ENCODE measurements at regions not wholly inside any gene's neighbourhood (a gene's known extent, or its start where the extent isn't known, plus 50 kb on each side); places are given as distances from the start of the nearest gene placed in this dataset.

DNA sequence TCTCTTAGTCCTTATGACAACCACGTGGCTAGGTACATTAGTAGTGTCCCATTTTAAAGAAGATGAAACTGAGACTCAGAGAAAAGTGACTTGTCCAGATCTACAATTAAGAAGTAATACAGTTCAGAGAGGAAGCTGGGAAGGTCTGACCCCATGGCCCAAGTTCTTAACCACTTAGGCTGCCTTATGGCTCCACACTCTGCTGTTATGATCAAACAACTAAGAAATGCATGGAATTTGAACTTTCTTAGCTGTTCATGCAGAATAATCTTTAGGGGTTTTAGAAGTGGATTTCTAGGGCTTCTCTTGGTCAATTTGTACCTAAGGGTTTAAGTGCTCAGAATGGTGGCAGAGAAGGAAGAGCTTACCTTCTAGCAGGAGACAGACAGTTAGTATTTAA lies 128.0 kb upstream of the MSX2 start:
- DNase-seq (ENCODE audit: low spot score): no peak

- no peak for DNase-seq (ENCODE audit: low spot score)
Measured at GRCh38 chr5:174599992-174600391, 124.4 kb upstream of the MSX2 start.

DNA sequence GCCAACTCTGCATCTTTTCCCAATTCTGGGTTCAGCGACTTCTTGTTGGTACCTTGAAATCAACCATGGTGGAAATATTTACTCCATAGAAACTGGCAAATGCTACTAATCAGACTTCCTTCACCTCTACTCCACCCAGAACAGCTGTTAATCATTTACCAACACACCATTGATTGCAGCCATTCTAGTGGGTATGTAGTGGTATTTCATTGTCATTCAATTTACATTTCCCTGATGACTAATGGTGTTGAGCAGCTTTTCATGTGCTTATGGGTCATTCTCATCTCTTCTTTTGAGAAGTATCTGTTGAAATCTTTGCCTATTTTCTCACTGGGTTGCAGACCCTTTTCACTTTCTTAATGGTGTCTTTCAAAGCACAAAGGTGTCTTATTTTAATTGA lies 122.4 kb upstream of the MSX2 start:
- no peak for DNase-seq (ENCODE audit: low spot score)

DNA sequence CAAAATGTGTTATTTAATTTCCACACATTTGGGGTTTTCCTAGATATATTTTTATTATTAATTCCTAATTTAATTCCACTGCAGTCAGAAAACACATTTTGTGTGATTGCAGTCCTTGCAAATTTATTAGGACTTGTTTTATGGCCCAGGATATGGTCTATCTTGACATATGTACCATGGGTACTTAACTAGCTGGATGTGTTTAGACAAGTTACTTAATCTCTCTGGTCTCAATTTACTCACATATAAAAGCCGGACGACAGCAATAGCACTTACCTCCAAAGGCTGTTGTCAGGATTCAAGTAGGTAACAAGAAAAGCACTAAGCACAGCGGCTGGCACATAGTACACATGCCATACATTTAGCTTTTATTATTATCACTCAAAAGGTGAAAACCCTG lies 118.2 kb upstream of the MSX2 start:
- no peak for DNase-seq (ENCODE audit: low spot score)

GRCh38 chr5:174606646-174607045 lies 117.7 kb upstream of the MSX2 start:
- no peak for DNase-seq (ENCODE audit: low spot score)

- no peak for DNase-seq (ENCODE audit: low spot score)
Measured at GRCh38 chr5:174607205-174607604, 117.2 kb upstream of the MSX2 start.

- no peak for DNase-seq (ENCODE audit: low spot score)
Measured at GRCh38 chr5:174607916-174608315, 116.5 kb upstream of the MSX2 start.

DNA sequence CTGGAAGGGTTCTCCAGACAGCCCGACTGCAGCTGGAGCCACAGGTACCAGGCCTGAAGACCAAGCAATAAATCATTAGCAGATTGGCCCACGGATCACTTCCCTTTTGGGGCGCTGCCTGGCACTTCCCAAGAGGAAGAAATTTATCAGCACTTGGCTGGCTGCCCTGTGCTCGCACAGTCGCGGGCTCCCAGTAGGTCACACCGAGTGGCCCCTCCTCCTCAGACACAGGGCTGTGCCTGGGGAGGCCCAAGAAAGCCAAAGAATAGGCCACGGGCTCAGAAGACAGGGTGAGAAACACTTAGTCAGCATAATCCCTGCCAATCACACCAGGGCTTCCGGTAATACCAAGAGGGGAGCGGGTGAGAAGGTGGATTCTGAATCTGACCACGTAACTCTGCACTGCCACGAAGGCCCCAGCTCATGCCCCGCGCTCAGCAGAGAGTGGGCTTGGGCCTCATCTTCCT lies 115.7 kb upstream of the MSX2 start:
- no peak for DNase-seq (ENCODE audit: low spot score)

DNA sequence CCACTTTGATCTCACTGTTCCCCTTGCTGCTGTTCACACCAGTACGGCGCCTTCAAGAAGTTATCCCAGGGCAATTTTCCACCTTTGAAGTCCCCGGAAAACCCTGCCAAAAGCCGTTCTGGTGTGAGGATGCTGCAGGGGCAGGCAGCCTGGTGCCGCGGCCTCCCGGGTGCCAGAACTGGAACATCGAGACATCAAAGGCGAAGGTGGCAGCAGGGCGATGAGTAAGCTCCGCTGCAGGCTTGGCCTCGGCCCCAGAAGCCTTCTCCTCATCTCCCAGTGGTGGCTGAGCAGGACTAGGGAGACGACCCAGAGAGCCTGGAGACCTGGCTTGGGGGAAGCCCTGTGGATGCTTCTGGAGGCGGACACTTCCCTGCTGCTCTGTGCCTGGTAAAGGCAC lies 115.3 kb upstream of the MSX2 start:
- no peak for DNase-seq (ENCODE audit: low spot score)

- DNase-seq (ENCODE audit: low spot score): no peak
Measured at GRCh38 chr5:174610968-174611367, 113.4 kb upstream of the MSX2 start.

DNA sequence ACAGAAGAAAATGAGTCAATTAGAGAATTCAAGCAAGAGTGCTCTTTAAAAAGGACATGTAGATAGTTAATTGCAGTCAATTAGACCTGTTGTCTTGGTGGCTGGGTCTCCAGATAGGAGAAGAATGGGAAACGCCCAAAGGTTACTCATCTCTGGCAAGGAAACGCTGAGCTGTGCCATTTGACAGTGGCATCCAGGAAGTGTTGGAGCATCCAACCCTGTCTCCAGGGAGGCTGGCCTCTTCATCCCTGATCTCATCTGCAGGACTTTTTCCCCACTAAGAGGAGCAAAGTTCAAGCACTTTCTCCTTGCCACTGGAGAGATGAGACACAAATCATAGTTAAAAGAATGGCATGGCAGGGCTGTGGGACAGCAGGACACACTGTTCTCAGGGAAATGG lies 111.7 kb upstream of the MSX2 start:
- no peak for DNase-seq (ENCODE audit: low spot score)

DNA sequence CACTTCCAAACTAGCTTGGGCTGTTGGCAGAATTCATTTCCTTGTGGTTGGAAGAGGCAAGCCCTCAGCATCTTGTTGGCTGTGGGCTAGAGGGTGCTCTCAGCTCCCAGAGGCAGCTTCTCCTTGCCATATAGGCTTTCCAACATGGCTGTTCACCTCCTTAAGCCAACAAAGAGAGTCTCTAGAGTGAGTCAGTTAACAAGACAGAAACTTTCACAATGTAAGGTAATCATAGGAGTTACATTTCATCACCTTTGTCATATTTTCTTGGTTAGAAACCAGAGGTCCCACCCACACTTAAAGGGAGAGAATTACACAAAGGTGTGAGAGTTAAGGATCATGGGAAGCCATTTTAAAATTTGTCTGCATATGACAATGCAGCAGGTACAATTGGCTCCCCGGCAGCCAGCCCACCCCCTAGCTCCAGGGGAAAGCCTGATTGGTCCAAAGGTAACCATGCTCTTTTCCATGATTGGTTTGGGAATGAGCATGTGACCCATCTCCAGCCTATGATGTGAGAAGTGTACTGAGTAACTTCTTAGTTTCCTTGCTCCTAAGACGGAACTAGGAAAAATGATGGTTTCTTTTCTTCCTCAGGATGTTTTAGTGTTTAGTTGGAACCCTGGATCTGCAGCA lies 109.8 kb upstream of the MSX2 start:
- no peak for DNase-seq (ENCODE audit: low spot score)

DNA sequence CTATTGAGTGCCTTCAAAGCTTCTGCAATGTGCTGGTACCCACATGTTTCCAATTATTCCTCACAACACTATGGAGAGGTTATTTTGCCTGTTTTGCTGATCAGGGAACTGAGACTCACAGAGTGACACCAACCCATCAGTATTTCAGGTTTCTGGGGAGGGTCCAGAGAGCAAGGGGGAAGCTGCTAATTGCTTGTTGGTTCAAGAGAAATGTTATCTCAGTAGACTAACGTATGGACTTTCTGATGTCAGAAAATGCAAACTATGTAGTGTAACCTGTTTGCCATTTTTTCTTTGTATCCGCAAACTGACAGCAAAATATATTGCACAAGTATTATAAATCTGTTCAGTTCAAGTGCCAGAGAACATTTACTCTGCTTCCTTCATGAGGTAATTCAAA lies 108.3 kb upstream of the MSX2 start:
- DNase-seq (ENCODE audit: low spot score): no peak

GRCh38 chr5:174617285-174617684 lies 107.1 kb upstream of the MSX2 start:
- DNase-seq (ENCODE audit: low spot score): no peak

DNA sequence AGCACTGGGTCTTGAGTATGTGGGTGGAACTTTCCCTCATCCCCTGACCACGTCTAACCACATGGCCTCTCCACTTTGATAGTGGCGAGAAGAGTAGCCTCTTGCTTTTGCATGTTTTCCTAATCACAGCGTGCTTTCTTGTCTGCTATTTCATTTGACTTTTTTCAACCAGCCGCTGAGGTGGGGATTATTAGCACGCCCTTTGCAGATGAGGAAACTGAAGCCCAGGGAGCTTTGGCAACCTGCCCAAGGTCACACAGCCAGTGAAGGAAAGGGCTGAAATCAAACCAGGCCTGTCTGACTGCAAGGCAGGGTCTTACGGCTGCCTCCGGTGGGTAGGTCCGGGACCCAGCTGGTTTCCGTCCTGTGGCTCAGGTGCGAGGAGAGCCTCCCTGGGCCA lies 106.5 kb upstream of the MSX2 start:
- no peak for DNase-seq (ENCODE audit: low spot score)

- DNase-seq (ENCODE audit: low spot score): no peak
Measured at GRCh38 chr5:174618589-174618988, 105.8 kb upstream of the MSX2 start.

DNA sequence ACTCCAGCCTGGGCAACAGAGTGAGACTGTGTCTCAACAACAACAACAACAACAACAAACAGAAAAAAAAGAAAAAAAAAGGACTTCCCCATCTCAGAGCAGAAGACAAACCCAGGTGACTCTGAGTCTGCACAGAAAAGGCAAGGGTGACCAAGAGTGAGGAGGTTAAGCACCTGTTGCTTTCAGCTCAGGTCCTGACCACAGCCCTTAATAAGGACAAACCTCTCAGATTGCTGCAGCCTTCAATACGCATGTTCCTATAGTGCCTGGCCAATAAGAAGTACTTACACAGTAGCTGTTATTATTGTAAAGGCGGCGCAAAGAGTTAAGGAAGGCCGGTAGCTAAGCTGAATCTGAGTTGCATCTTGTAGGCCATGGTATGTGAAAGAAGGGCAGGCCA lies 102.3 kb upstream of the MSX2 start:
- no peak for DNase-seq (ENCODE audit: low spot score)

GRCh38 chr5:174623018-174623417 lies 101.4 kb upstream of the MSX2 start:
- DNase-seq (ENCODE audit: low spot score): no peak

- no peak for DNase-seq (ENCODE audit: low spot score)
Measured at GRCh38 chr5:174623433-174624019, 100.9 kb upstream of the MSX2 start.

DNA sequence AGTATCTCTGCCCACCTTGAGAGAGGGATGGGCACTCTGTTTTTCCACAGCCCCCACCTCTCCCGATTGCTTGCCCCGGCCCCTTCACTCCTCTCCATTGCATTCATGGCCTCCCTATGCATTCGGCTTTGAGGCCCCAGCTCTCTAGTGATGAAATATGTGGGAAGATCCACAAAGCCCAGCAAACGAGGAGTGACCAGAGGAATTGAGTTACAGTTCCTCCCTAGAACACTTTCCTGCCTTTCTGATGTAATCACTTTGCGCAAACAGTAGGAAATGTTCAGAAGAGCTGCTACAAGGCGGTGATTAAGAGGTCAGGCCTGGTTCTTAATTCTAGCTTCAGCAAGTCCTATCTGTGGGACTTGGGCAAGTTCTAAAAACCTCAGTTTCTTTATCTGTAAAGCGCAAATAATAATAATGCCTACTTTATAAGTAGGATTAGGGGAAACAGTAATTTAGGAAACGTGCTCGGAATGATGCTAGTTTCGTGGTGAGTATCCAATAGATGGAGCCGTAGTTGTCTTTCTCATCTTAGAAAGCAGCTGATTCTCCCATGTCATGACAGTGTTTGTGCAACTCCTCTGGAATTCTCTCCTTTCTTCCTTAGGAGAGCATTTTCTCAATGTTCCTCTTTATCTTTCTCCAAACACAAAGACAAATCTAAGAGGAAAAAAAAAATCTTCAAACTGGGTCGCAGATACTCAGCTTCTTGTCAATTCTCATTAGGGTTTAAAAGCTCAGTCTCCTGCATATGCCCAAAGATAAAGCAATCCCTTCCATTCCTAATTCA lies 99.5 kb upstream of the MSX2 start:
- DNase-seq (ENCODE audit: low spot score): no peak

DNA sequence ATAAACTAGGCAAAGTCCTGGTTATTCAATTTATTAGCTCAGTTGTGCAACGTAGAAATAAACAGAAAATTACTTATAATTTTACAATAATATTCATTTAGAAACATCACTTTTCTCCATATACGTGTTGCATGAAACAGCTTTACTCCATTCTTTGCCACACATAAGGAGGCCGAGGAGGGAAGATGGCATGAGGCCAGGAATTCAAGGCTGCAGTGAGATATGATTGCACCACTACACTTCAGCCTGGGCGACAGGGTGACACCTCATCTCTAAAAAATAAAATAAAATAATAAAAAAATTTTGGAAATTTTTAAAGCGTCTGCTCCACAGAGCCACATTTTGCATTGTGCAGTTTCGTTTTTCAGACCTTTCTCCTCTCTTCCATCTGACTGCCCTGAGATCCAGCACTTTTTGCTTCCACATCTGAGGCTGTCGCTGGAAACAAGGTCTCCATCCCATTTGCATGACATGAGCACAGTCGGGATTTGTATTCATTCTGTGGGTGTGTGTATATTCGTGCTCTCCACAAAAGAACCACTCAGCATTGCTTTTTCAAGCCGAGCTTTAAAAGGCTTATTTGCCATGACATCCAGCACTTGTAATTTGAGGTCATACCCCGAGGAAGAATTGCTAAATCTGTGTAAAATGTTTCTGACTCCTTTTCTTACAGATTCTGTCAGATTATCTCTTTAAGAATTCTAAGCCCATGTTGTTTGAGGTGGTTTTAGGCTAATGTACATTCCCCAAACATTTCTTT lies 98.6 kb upstream of the MSX2 start:
- no peak for DNase-seq (ENCODE audit: low spot score)

DNA sequence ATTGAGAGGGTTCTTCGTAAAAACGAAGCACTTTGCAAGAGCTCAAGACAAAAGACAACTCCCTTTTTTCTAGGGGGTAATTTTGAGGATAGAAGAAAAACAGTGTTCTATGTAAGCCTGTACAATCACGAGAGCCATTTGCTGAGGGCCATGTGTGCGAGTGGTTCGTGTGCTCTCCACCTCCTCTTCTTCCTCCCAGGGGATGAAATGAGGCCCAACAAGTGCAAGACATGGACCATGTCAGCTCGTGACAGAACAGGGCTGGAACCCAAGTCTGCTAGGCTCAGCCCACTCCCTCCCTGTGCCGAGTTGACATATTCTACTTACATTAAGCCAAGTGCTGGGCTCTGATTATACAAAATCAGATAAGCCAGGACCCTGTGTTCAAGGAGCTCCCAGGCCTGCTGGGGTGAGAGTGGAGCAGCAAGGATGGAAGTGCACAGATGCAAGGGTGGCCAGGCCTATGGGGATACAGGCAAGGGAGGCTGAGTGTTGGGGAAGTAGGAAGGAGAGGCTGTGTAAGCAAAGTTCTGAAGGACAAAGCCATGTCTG lies 97.9 kb upstream of the MSX2 start:
- DNase-seq (ENCODE audit: low spot score): no peak

Data from hematopoietic multipotent progenitor cell treated with erythropoietin and hydrocortisone succinate and interleukin-3 and kit ligand, for 17 days (in vitro differentiated cells).